Dermis blood vessel endothelial cell (primary cell): ENCODE measurements at regions not wholly inside any gene's neighbourhood (a gene's known extent, or its start where the extent isn't known, plus 50 kb on each side); places are given as distances from the start of the nearest gene placed in this dataset.

Experiments used
- DNase-seq: peaks from one replicate; pipeline ENCODE4 v3.0.0; 2010

DNA sequence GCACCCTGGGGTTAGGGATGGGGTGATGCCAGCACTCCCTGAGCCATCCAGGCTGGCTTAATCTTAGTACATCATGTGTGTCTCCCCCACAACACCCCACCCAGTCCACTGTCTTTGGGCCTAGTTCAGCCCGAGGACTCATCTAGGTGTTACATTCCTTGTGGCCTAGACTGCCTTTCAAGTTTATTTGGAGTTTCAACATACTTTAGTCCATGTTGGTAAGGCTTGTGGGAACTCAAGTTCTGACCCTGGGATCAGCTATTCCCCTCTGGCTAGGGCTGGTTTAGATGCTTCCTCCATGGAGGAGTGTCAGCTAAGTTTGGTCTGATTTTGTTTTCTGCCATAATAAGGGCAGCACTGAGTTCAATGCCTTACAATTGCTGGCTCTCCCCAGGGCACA, 302.4 kb downstream of the SMARCA2 start:
- no peak for DNase-seq

- DNase-seq = no peak
These were observed 302.2 kb upstream of the VLDLR start for GRCh38 chr9:2319421-2319820.

- no peak for DNase-seq
These were observed 301.5 kb upstream of the VLDLR start for GRCh38 chr9:2320114-2320513.

DNA sequence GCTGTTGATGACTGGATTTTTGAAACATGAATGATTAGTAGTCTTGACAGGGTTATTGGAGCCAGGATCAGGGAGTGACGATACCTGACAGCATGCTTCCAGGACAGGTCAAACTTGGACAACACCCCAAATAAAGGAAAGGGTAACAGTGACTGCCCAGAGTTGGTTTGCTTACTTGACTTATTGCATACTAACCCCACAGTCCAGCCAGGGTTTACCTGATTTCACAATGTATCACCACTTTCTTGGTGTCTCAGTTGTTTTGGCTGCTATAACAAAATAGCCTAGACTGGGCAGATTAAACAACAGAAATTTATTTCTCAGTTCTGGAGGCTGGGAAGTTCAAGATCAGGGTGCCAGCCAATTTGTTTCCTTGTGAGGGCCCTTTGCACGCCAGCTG, 301.0 kb upstream of the VLDLR start:
- no peak for DNase-seq

DNA sequence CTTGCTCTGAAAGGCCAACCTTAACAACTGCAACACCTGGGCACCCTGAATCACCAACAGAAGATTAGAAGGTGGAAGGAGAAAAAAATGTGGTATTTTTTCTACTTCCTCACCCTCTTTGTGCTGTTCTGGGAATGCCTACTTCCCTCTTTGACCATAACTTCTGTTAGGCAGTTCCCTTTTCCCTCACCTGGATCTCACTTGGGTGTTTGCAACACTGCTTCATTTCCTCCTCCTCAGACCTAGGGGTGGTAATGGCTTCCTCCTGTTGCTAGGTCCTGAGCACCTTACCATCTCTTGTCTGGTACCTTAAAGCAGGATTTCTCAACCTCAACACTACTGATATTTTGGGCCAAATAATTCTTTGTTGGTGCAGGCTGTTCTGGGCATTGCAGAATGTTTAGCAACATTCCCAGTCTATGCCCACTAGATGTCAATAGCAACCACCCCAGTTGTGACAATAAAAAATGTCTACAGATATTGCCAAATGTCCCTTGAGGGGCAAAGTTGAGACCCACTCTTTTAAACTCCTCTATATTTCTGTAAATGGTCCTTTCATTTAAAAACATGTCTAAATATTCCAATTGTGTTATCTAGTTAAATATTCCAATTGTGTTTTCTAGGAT, 300.0 kb upstream of the VLDLR start:
- DNase-seq = peak; percentile 4

- DNase-seq = no peak
These were observed 296.8 kb upstream of the VLDLR start for GRCh38 chr9:2324742-2325141.

- no peak for DNase-seq
These were observed 288.9 kb upstream of the VLDLR start for GRCh38 chr9:2332663-2333062.

GRCh38 chr9:2335260-2335659, 286.3 kb upstream of the VLDLR start:
- DNase-seq = peak; percentile 2

GRCh38 chr9:2336055-2336454, 285.5 kb upstream of the VLDLR start:
- DNase-seq = peak; percentile 40

DNA sequence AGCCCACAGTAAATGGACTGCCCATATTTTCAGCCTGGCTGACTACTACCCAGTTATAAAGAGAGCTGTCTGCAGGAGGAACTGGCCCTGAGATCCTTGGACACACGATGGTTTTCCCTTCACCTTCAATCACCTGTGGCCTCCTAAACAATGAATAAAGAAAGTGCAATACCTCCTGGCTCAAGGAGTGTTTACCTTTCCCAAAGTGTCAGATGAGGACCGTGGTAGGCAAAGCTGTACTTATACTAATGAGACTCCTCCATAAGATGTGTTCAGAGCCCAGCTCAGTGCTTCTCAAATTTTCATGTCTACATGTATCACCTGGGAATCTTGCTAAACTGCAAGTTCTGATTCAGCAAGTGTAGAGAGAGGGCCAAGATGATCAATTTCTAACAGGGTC, 284.5 kb upstream of the VLDLR start:
- no peak for DNase-seq

GRCh38 chr9:2337627-2338026, 284.0 kb upstream of the VLDLR start:
- DNase-seq = no peak

DNA sequence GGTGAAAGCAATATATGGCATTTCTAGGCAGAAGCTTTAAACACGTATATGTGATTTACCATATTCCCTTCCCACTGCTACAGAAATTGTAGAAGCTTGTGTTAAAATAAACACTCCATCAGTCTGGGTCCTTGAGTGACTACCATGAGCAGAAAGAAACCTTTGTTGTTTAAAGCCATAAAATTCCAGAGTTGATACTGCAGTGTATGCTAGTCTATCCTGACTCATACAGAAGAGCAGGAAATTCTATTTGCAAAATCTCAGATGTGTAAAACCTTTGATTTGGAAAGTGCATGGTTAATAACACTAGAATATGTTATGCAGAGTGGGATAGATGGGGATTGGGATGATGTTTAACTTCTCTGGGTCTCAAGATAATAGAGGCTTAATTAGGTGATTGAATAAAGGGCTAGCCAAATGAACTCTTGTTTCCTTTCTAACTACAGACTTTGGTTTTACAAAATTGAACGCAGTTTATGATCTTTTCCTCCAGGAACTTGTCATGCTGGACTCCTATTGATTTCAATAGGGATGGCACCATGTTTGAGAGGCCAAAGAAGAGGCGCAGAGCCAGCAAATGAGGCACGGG, 282.7 kb upstream of the VLDLR start:
- no peak for DNase-seq

GRCh38 chr9:2339416-2339815, 282.2 kb upstream of the VLDLR start:
- DNase-seq = no peak

- DNase-seq = no peak
These were observed 281.4 kb upstream of the VLDLR start for GRCh38 chr9:2340046-2340760.

DNA sequence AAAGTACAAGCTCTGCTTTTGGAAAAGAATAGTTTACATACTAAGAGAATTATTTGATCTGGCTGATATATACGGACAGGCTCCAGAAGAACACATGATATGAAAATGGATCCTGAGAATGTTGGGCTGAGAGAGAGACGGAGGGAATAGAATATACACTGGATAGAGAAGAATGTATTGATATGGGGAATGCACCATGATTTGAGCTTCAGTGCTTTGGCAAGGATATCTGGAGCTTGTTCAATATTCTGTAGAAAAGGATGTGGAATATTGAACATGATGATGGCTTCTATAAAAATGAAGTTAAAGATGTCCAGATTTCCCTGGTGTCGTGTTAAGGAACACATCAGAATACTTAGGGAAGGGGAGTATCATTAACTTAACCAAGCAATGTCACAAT, 280.5 kb upstream of the VLDLR start:
- DNase-seq = no peak

DNA sequence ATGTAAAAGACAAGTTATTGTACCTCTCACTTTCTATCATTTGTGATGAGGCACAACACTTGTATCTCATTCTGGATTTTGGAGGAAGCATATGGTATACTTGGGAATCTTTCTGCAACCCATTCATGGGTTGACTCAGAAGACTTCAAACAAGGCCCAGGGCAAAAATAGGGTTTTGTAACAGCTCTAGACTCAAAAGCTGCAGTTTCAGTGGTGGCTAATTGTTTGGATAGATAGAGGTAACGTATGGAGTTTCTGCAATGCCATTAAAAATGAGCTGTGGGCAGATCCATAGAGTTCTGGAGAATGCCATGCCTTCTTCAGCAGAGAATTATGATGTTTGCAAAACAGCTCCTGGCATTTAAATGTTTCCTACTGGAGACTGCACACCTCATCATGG, 279.6 kb upstream of the VLDLR start:
- no peak for DNase-seq

- DNase-seq = no peak
These were observed 277.8 kb upstream of the VLDLR start for GRCh38 chr9:2343756-2344155.

- no peak for DNase-seq
These were observed 277.2 kb upstream of the VLDLR start for GRCh38 chr9:2344436-2344835.

DNA sequence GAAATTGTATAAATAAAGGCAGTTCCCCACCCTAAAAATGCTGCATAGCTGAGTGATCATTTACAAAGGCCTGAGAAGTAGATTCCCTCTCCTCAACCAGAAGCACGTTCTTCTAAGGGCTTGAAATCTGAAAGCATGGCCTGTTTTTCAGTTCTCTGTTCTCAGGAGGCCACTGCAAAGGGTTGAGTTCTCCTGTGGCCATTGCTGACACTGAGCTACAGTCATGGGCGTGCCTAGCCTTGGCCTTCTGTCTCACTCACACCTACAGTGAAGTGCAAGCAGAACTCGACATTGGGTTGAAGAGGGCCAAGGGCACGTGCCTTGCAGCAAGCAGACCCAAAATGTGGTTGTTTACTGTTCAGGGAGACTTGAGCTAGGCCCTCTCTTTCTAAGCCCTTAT, 276.6 kb upstream of the VLDLR start:
- no peak for DNase-seq

- no peak for DNase-seq
These were observed 275.2 kb upstream of the VLDLR start for GRCh38 chr9:2346277-2346913.

GRCh38 chr9:2351324-2351723, 270.3 kb upstream of the VLDLR start:
- DNase-seq = no peak

- no peak for DNase-seq
These were observed 267.4 kb upstream of the VLDLR start for GRCh38 chr9:2354216-2354615.

DNA sequence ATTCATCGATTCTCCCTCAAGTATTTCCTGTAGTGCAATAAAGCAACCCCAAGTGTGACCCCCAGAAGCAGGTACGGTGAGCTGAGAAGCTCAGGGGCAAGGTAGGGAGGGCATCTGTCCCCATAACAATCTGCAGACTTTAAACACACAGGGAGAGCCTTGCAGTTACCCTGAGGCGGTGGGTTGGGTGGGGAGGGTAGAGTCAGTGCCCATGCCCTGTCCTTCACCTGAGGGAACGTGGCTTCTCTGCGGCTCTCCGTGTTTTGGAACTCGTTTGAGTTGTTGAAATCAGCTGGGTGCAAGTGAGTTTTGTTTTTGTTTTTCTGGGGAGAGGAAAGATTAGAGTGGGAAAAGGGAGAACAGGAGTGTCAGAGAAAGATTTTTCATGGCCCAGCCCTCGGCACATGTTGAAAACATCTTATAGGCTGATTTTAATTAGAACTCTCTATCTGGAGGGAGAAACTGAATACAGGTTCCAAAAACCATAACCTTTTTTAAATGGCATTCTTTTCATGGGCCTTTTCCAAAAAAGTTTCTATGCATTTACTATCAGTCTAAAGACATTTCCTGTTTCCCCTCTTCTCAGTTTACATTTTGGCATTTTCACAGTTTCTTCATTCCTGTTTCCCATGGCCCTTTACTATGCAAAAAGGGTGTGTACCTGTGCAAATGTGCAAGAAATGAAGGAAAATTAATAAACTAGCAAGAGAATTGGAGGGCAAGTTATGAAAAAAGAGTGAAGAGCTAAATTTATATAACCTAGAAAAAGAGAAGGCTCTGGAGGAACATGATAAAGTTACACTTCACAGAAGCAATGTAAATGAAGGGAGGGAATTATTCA, 266.5 kb upstream of the VLDLR start:
- DNase-seq = no peak
